ENCODE measurements at regions not wholly inside any gene's neighbourhood (a gene's known extent, or its start where the extent isn't known, plus 50 kb on each side); places are given as distances from the start of the nearest gene placed in this dataset.

- DNase-seq (no peak), ATAC-seq (ENCODE audit: low read depth) (no peak)
- Histone ChIP-seq H3K27ac (ENCODE audit: insufficient read depth, low read length) (no peak overlapping the region), H2BK20ac (ENCODE audit: low read depth, low read length) (no peak overlapping the region), H4K8ac (ENCODE audit: low read depth in 2 of 2, low read length in 2 of 2) (no peak overlapping the region), H3K18ac (ENCODE audit: low read depth, low read length) (no peak overlapping the region), H3K9ac (ENCODE audit: low read depth, low read length) (no peak overlapping the region), H2AFZ (replicated peaks; ENCODE audit: low read length, poor library complexity) (no peak overlapping the region), H3K14ac (replicated peaks; ENCODE audit: low read depth, low read length) (no peak overlapping the region), H3K4ac (ENCODE audit: low read depth, low read length) (no peak overlapping the region), H2BK15ac (ENCODE audit: low read depth, low read length) (no peak overlapping the region), H4K5ac (ENCODE audit: low read depth, low read length) (no peak overlapping the region), H2BK120ac (ENCODE audit: low read depth, low read length) (no peak overlapping the region), H4K20me1 (ENCODE audit: insufficient read depth, low read length) (no peaks in the 10 kb centered on the region), H3K4me1 (ENCODE audit: control insufficient read depth, insufficient read depth, low read length) (peaks cover 5% of the 10 kb centered on the region; the same call in 1 of the 2 replicates), H3K23ac (ENCODE audit: low read depth, low read length) (no peak overlapping the region), H3K4me2 (ENCODE audit: low read depth, low read length) (no peak overlapping the region), H3K79me1 (ENCODE audit: low read depth in 1 of 2, low read length in 2 of 2) (no peaks in the 10 kb centered on the region), H3K27me3 (ENCODE audit: control insufficient read depth, insufficient read depth, low read length) (no peaks in the 10 kb centered on the region), H3K9me3 (ENCODE audit: control insufficient read depth, insufficient read depth, low read length) (no peaks in the 10 kb centered on the region), H2AK9ac (replicated peaks; ENCODE audit: low read depth, low read length, poor library complexity) (no peak overlapping the region), H3K4me3 (ENCODE audit: insufficient read depth, low read depth, low read length) (no peak overlapping the region), H2AK5ac (ENCODE audit: low read depth, low read length) (no peak overlapping the region), H3K9me1 (ENCODE audit: insufficient read depth, low read length) (no peaks in the 10 kb centered on the region; the same call in 1 of the 2 replicates), H2BK5ac (ENCODE audit: low read depth, low read length, poor library complexity, severe bottlenecking) (no peak overlapping the region), H3K56ac (ENCODE audit: extremely low read depth, insufficient read depth, low read length) (no peak overlapping the region), H3K36me3 (ENCODE audit: control insufficient read depth, insufficient read depth, low read length) (no peaks in the 10 kb centered on the region), H4K91ac (ENCODE audit: insufficient read depth, low read depth, low read length) (no peak overlapping the region)
- dilution Hi-C loops (cut with HindIII; ENCODE audit: low sequenced_read_pairs, unreplicated experiment) = no loop called here
- no TSS peak for BruUV-seq (replicated peaks)
- intact Hi-C loops (cut with micrococcal nuclease) = no loop called here
- in situ Hi-C loops (cut with MboI; ENCODE audit: low sequenced_read_pairs) = no loop called here
- TF ChIP-seq BHLHE40 (IDR thresholded peaks at IDR 0.05; ENCODE audit: low read depth, low read length) (no peak), CTCF (conservative IDR thresholded peaks at IDR 0.05; ENCODE audit: low read depth, low read length) (no peak), RCOR1 (IDR thresholded peaks at IDR 0.05; ENCODE audit: insufficient replicate concordance, low read length) (no peak), POLR2A (IDR thresholded peaks at IDR 0.05; ENCODE audit: low read depth, low read length) (no peak), NFE2L2 (IDR thresholded peaks at IDR 0.05; ENCODE audit: low read depth, low read length) (no peak), MAZ (IDR thresholded peaks at IDR 0.05; ENCODE audit: borderline replicate concordance, low read depth, low read length) (no peak), MAFK (IDR thresholded peaks at IDR 0.05; ENCODE audit: low read depth, low read length) (no peak), SMC3 (IDR thresholded peaks at IDR 0.05; ENCODE audit: low read depth, low read length) (no peak), MXI1 (IDR thresholded peaks at IDR 0.05; ENCODE audit: borderline replicate concordance, low read depth, low read length) (no peak), FOS (IDR thresholded peaks at IDR 0.05; ENCODE audit: low read depth, low read length) (no peak), ELK1 (IDR thresholded peaks at IDR 0.05; ENCODE audit: borderline replicate concordance, low read depth, low read length) (no peak), CHD1 (IDR thresholded peaks at IDR 0.05; ENCODE audit: low read depth, low read length) (no peak), RAD21 (IDR thresholded peaks at IDR 0.05; ENCODE audit: low read length) (no peak), CEBPB (IDR thresholded peaks at IDR 0.05; ENCODE audit: low read depth, low read length) (no peak)
- TF ChIP-seq, protein P1, sequence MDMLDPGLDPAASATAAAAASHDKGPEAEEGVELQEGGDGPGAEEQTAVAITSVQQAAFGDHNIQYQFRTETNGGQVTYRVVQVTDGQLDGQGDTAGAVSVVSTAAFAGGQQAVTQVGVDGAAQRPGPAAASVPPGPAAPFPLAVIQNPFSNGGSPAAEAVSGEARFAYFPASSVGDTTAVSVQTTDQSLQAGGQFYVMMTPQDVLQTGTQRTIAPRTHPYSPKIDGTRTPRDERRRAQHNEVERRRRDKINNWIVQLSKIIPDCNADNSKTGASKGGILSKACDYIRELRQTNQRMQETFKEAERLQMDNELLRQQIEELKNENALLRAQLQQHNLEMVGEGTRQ (IDR thresholded peaks at IDR 0.05; ENCODE audit: low read depth, low read length) = no peak
- no CpG with 5 or more reads among the region's 3 CpGs for WGBS, 2 experiments (ENCODE audit: extremely low coverage in 2 of 2, insufficient read length in 1 of 2)
- ChIA-PET POLR2A (ENCODE audit: unreplicated experiment) (no interaction called here), CTCF (interaction anchor here (1.0 kb wide), 1 partner anchor 10 kb away, joined by 6 read pairs; no protein-coding TSS in a partner anchor)
These were observed 89.8 kb upstream of the TUT7 start for GRCh38 chr9:86443992-86444391.
